Activated T-cell treated with anti-CD3 and anti-CD28 coated beads, Interleukin-2, amount 50 U/mL, for 48 hours (primary cell): ENCODE measurements at regions not wholly inside any gene's neighbourhood (a gene's known extent, or its start where the extent isn't known, plus 50 kb on each side); places are given as distances from the start of the nearest gene placed in this dataset.

Experiments
- DNase-seq, 2 experiments: peaks; one replicate each; pipeline ENCODE4 v3.0.0-alpha.2; 2020

GRCh38 chr2:129431881-129432280 is 547.6 kb upstream of the RAB6C start:
- no peak for DNase-seq

- DNase-seq: no peak
These were observed 542.7 kb upstream of the RAB6C start for GRCh38 chr2:129436809-129437208.

- DNase-seq: no peak
These were observed 541.7 kb upstream of the RAB6C start for GRCh38 chr2:129437725-129438124.

GRCh38 chr2:129438501-129439057 is 540.9 kb upstream of the RAB6C start:
- no peak for DNase-seq

- DNase-seq: no peak
These were observed 539.8 kb upstream of the RAB6C start for GRCh38 chr2:129439406-129440302.

GRCh38 chr2:129441610-129442009 is 537.9 kb upstream of the RAB6C start:
- DNase-seq: no peak

- no peak for DNase-seq
These were observed 536.1 kb upstream of the RAB6C start for GRCh38 chr2:129443235-129443864.

- no peak for DNase-seq
These were observed 535.4 kb upstream of the RAB6C start for GRCh38 chr2:129443865-129444739.

GRCh38 chr2:129444751-129445150 is 534.7 kb upstream of the RAB6C start:
- no peak for DNase-seq

- DNase-seq: no peak
These were observed 522.8 kb upstream of the RAB6C start for GRCh38 chr2:129456691-129457090.

- no peak for DNase-seq
These were observed 522.1 kb upstream of the RAB6C start for GRCh38 chr2:129457277-129457818.

- no peak for DNase-seq
These were observed 521.5 kb upstream of the RAB6C start for GRCh38 chr2:129458006-129458405.

- no peak for DNase-seq
These were observed 521.0 kb upstream of the RAB6C start for GRCh38 chr2:129458436-129458835.

- no peak for DNase-seq
These were observed 520.1 kb upstream of the RAB6C start for GRCh38 chr2:129459200-129459876.

GRCh38 chr2:129459881-129460280 is 519.6 kb upstream of the RAB6C start:
- DNase-seq: no peak

GRCh38 chr2:129460299-129461198 is 518.9 kb upstream of the RAB6C start:
- no peak for DNase-seq

GRCh38 chr2:129462349-129462748 is 517.1 kb upstream of the RAB6C start:
- no peak for DNase-seq

- DNase-seq: no peak
These were observed 516.5 kb upstream of the RAB6C start for GRCh38 chr2:129462967-129463366.

GRCh38 chr2:129464036-129464435 is 515.4 kb upstream of the RAB6C start:
- no peak for DNase-seq

- DNase-seq: no peak
These were observed 514.8 kb upstream of the RAB6C start for GRCh38 chr2:129464631-129465030.

- no peak for DNase-seq
These were observed 514.4 kb upstream of the RAB6C start for GRCh38 chr2:129465045-129465444.
